Activated CD4-positive, alpha-beta T cell treated with anti-CD3 and anti-CD28 coated beads, Interleukin-2, amount 10 ng/mL, durations not matched to agents 24 days and 14 days (primary cell): ENCODE measurements at regions not wholly inside any gene's neighbourhood (a gene's known extent, or its start where the extent isn't known, plus 50 kb on each side); places are given as distances from the start of the nearest gene placed in this dataset.

ENCODE experiments used
- DNase-seq: peaks from one replicate; pipeline ENCODE4 v3.0.0; 2022
- H3K27ac Mint-ChIP-seq: one replicate; pipeline ENCODE4 v1.8.0; 2022; ENCODE audit warnings: mild to moderate bottlenecking, mixed read lengths
- H3K27me3 Mint-ChIP-seq: one replicate; pipeline ENCODE4 v1.8.0; 2022; ENCODE audit warnings: mixed read lengths
- H3K36me3 Mint-ChIP-seq: one replicate; pipeline ENCODE4 v1.8.0; 2022; ENCODE audit warnings: low read depth, mild to moderate bottlenecking, mixed read lengths
- H3K4me1 Mint-ChIP-seq: one replicate; pipeline ENCODE4 v1.8.0; 2021; ENCODE audit warnings: mixed read lengths
- H3K4me3 Mint-ChIP-seq: one replicate; pipeline ENCODE4 v1.8.0; 2022; ENCODE audit warnings: mild to moderate bottlenecking, moderate library complexity, mixed read lengths
- H3K9me3 Mint-ChIP-seq: one replicate; pipeline ENCODE4 v1.8.0; 2021; ENCODE audit warnings: mixed read lengths
- intact Hi-C: fragments of 100-400 bp; cut with micrococcal nuclease; formaldehyde crosslinking; loops from one replicate; pipeline ENCODE4 v1.15.1; 2023

DNA sequence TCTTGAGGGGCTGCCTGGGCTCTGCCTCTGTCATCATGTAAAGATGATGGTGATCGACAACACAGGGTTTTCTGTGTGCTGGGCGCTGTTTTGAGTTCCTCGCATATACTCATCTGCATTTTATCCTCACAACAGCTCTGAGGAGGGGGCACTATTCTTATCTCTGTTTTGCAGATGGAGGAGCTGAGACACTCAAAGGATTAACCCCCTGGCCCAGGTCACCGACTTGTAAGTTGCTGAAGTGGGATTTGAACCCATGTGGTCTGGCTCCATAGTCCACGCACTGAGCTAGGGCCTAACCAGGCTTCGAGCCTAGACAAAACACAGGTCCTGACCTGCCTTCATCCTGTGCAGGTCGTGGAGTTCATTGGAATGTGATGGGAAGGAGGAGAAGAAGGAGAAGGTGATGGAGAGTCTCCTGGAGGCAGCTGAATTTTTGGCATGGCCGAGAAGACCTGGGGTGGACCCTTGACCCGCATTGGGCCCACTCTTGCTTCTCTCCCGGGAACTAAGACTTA lies 140.0 kb downstream of the ASCL4 start:
- DNase-seq, result no peak
- H3K27ac Mint-ChIP-seq, result no peak overlapping the region
- H3K27me3 Mint-ChIP-seq, result peaks cover 12% of the 10 kb centered on the region
- H3K4me3 Mint-ChIP-seq, result no peak overlapping the region
- no peaks in the 10 kb centered on the region for H3K36me3 Mint-ChIP-seq
- H3K9me3 Mint-ChIP-seq, result no peaks in the 10 kb centered on the region
- peaks cover 3% of the 10 kb centered on the region for H3K4me1 Mint-ChIP-seq
- intact Hi-C loops, result no loop called here

- Mint-ChIP-seq H3K36me3 (no peaks in the 10 kb centered on the region), H3K4me3 (no peak overlapping the region), H3K27ac (no peak overlapping the region), H3K4me1 (no peaks in the 10 kb centered on the region), H3K9me3 (no peaks in the 10 kb centered on the region), H3K27me3 (peaks cover 19% of the 10 kb centered on the region)
- no peak for DNase-seq
- intact Hi-C loops, result loop anchor here (2.0 kb wide), 1 partner anchor 595 kb away; no protein-coding TSS in a partner anchor
Observed at GRCh38 chr12:107917912-107918800, 143.7 kb downstream of the ASCL4 start.

- H3K27ac Mint-ChIP-seq, result no peak overlapping the region
- H3K4me1 Mint-ChIP-seq, result no peaks in the 10 kb centered on the region
- no peak for DNase-seq
- H3K4me3 Mint-ChIP-seq, result no peak overlapping the region
- no peaks in the 10 kb centered on the region for H3K36me3 Mint-ChIP-seq
- intact Hi-C loops, result no loop called here
- peaks cover 22% of the 10 kb centered on the region for H3K27me3 Mint-ChIP-seq
- H3K9me3 Mint-ChIP-seq, result no peaks in the 10 kb centered on the region
Observed at GRCh38 chr12:107921062-107921461, 146.6 kb downstream of the ASCL4 start.

- H3K4me1 Mint-ChIP-seq, result no peaks in the 10 kb centered on the region
- DNase-seq, result no peak
- no peaks in the 10 kb centered on the region for H3K36me3 Mint-ChIP-seq
- H3K27ac Mint-ChIP-seq, result no peak overlapping the region
- intact Hi-C loops, result no loop called here
- H3K4me3 Mint-ChIP-seq, result no peak overlapping the region
- no peaks in the 10 kb centered on the region for H3K9me3 Mint-ChIP-seq
- H3K27me3 Mint-ChIP-seq, result peaks cover 18% of the 10 kb centered on the region
Observed at GRCh38 chr12:107925125-107925524, 150.6 kb downstream of the ASCL4 start.

DNA sequence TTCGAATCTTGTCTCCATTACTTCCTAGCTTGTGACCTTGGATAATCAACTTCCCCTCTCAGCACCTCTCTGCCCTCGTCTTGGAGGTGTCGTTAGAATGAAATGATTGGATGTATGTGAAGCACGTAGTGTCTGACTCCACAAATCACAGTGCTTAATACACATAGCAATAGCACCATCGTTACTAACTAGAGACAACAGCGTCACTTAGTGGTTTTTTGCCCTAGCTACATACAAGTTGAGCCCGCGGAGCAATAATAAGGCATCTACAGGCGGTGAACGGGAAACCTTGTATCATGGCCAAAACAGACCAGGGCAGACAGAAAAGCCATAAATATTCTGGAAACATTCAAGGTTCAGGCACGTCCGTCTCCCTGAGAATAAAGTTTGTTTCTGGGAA lies 154.9 kb downstream of the ASCL4 start:
- Mint-ChIP-seq H3K9me3 (no peaks in the 10 kb centered on the region), H3K4me3 (no peak overlapping the region), H3K27me3 (peaks cover 5% of the 10 kb centered on the region), H3K27ac (no peak overlapping the region), H3K4me1 (no peaks in the 10 kb centered on the region), H3K36me3 (no peaks in the 10 kb centered on the region)
- intact Hi-C loops, result no loop called here
- DNase-seq, result no peak

- Mint-ChIP-seq H3K36me3 (no peaks in the 10 kb centered on the region), H3K27me3 (peaks cover 4% of the 10 kb centered on the region), H3K4me3 (no peak overlapping the region), H3K9me3 (no peaks in the 10 kb centered on the region), H3K4me1 (no peaks in the 10 kb centered on the region), H3K27ac (no peak overlapping the region)
- DNase-seq, result no peak
- intact Hi-C loops, result no loop called here
Observed at GRCh38 chr12:107931761-107932160, 157.3 kb downstream of the ASCL4 start.

- peaks cover 8% of the 10 kb centered on the region for H3K9me3 Mint-ChIP-seq
- no peak for DNase-seq
- no peak overlapping the region for H3K27ac Mint-ChIP-seq
- intact Hi-C loops, result no loop called here
- no peaks in the 10 kb centered on the region for H3K4me1 Mint-ChIP-seq
- peaks cover 14% of the 10 kb centered on the region for H3K27me3 Mint-ChIP-seq
- H3K36me3 Mint-ChIP-seq, result no peaks in the 10 kb centered on the region
- H3K4me3 Mint-ChIP-seq, result no peak overlapping the region
Observed at GRCh38 chr12:107938446-107938845, 163.9 kb downstream of the ASCL4 start.

GRCh38 chr12:107948391-107948945 lies 174.0 kb downstream of the ASCL4 start:
- Mint-ChIP-seq H3K36me3 (no peaks in the 10 kb centered on the region), H3K9me3 (no peaks in the 10 kb centered on the region), H3K27me3 (peaks cover 5% of the 10 kb centered on the region), H3K27ac (no peak overlapping the region), H3K4me1 (no peaks in the 10 kb centered on the region), H3K4me3 (no peak overlapping the region)
- intact Hi-C loops, result no loop called here
- DNase-seq, result no peak

- no peak overlapping the region for H3K4me3 Mint-ChIP-seq
- H3K36me3 Mint-ChIP-seq, result no peaks in the 10 kb centered on the region
- H3K27me3 Mint-ChIP-seq, result peaks cover 2% of the 10 kb centered on the region
- intact Hi-C loops, result no loop called here
- no peak overlapping the region for H3K27ac Mint-ChIP-seq
- DNase-seq, result no peak
- no peaks in the 10 kb centered on the region for H3K9me3 Mint-ChIP-seq
- no peaks in the 10 kb centered on the region for H3K4me1 Mint-ChIP-seq
Observed at GRCh38 chr12:107951024-107951423, 176.5 kb downstream of the ASCL4 start.

DNA sequence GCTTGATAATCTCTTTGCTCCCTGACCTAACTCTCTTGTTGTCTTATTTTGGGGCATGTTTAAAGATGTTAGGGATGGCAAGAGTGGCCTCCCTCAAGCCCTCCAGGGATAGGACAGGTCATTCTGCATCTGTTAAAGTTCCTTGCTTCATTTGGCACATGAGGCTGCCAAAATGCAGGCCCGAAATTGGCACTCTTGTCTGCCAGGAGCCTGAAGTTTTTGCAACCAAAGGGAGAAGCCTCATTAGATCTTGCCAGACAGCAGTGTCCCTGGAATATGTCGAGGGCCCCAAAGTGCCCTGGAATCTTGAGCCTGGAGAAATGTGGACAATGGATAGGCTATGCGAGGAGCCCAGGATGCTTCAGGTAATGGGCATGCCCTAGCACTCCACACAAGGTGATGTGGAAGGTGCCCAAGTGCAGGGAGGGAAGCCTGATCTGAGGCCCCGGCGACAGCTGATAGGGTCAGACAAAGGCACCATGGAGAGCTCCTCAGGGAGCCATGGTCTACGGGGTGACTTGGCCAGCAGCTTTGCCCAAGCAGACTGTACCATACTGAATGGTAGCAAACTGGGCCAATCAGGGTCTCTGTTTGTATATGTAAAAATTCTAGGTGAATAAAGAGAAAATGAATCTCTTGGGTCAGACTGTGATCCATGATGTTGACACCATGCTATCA lies 173.0 kb upstream of the WSCD2 start:
- H3K4me3 Mint-ChIP-seq, result no peak overlapping the region
- no peak overlapping the region for H3K27ac Mint-ChIP-seq
- intact Hi-C loops, result no loop called here
- no peaks in the 10 kb centered on the region for H3K9me3 Mint-ChIP-seq
- DNase-seq, result no peak
- no peaks in the 10 kb centered on the region for H3K4me1 Mint-ChIP-seq
- H3K36me3 Mint-ChIP-seq, result no peaks in the 10 kb centered on the region
- H3K27me3 Mint-ChIP-seq, result no peaks in the 10 kb centered on the region

GRCh38 chr12:107957459-107957858 lies 171.6 kb upstream of the WSCD2 start:
- H3K4me3 Mint-ChIP-seq, result no peak overlapping the region
- H3K9me3 Mint-ChIP-seq, result no peaks in the 10 kb centered on the region
- H3K4me1 Mint-ChIP-seq, result no peaks in the 10 kb centered on the region
- DNase-seq, result no peak
- H3K27me3 Mint-ChIP-seq, result no peaks in the 10 kb centered on the region
- intact Hi-C loops, result no loop called here
- no peaks in the 10 kb centered on the region for H3K36me3 Mint-ChIP-seq
- no peak overlapping the region for H3K27ac Mint-ChIP-seq

- H3K4me3 Mint-ChIP-seq, result no peak overlapping the region
- H3K27me3 Mint-ChIP-seq, result no peaks in the 10 kb centered on the region
- H3K4me1 Mint-ChIP-seq, result no peaks in the 10 kb centered on the region
- intact Hi-C loops, result no loop called here
- DNase-seq, result no peak
- no peak overlapping the region for H3K27ac Mint-ChIP-seq
- no peaks in the 10 kb centered on the region for H3K36me3 Mint-ChIP-seq
- H3K9me3 Mint-ChIP-seq, result no peaks in the 10 kb centered on the region
Observed at GRCh38 chr12:107963635-107964034, 165.5 kb upstream of the WSCD2 start.

DNA sequence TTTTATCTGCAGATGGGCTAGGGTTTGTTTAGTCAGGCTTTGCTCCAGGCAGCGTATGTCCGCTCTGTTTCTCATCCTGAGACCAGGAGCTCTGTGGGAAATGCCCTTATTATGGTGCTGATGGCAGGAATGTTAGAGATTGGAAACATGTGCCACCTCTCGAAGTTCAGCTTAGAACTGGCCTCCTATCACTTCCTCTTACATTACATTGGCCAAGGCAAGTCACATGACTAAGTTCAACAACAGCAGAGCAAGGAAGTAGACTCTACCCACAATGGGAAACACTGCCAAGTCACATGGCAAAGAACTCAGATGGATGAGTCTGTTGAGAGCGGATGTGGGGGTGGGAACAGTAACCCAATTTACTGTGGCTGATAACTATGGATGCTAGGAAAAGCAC lies 161.9 kb upstream of the WSCD2 start:
- no peak overlapping the region for H3K27ac Mint-ChIP-seq
- no peak overlapping the region for H3K4me3 Mint-ChIP-seq
- no peak for DNase-seq
- no peaks in the 10 kb centered on the region for H3K9me3 Mint-ChIP-seq
- no peaks in the 10 kb centered on the region for H3K36me3 Mint-ChIP-seq
- H3K4me1 Mint-ChIP-seq, result no peaks in the 10 kb centered on the region
- H3K27me3 Mint-ChIP-seq, result no peaks in the 10 kb centered on the region
- intact Hi-C loops, result no loop called here

GRCh38 chr12:107973950-107974349 lies 155.1 kb upstream of the WSCD2 start:
- Mint-ChIP-seq H3K9me3 (no peaks in the 10 kb centered on the region), H3K4me1 (no peaks in the 10 kb centered on the region), H3K4me3 (no peak overlapping the region), H3K27me3 (no peaks in the 10 kb centered on the region), H3K36me3 (no peaks in the 10 kb centered on the region), H3K27ac (no peak overlapping the region)
- intact Hi-C loops, result no loop called here
- no peak for DNase-seq
